Tibial artery (tissue), 4 donors: ENCODE measurements at regions not wholly inside any gene's neighbourhood (a gene's known extent, or its start where the extent isn't known, plus 50 kb on each side); places are given as distances from the start of the nearest gene placed in this dataset.

Experiments
- DNase-seq, 2 donors: peaks; one replicate each; pipeline ENCODE4 v3.0.0-alpha.2; 2019
- H3K27ac ChIP-seq, 2 donors: fragments of 200-600 bp; sonication (generic) in 1 of 2; 1 replicate in 1 of 2; 2 replicates in 1 of 2; pipeline ENCODE4 v1.5.1; 2018 to 2019; ENCODE audit warnings: mild to moderate bottlenecking in 1 of 2
- H3K27me3 ChIP-seq, 2 donors: fragments of 200-600 bp; sonication (generic) in 1 of 2; one replicate each; pipeline versions ENCODE4 v1.5.1 to v1.6.0; 2016 to 2019
- H3K36me3 ChIP-seq, 3 donors: fragments of 200-600 bp; sonication (generic) in 2 of 3; one replicate each; pipeline ENCODE4 v1.5.1; 2016 to 2019; ENCODE audit warnings: mild to moderate bottlenecking in 2 of 3
- H3K4me1 ChIP-seq, 4 donors: fragments of 200-600 bp; sonication (generic) in 2 of 4; 1 replicate in 3 of 4; 2 replicates in 1 of 4; pipeline ENCODE4 v1.5.1; 2016 to 2019
- H3K4me3 ChIP-seq, 2 donors: fragments of 200-600 bp; sonication (generic) in 1 of 2; 1 replicate in 1 of 2; 2 replicates in 1 of 2; pipeline ENCODE4 v1.5.1; 2018 to 2019; ENCODE audit warnings: mild to moderate bottlenecking in 2 of 2
- H3K9me3 ChIP-seq, 3 donors: fragments of 200-600 bp; sonication (generic) in 1 of 3; one replicate each; pipeline ENCODE4 v1.5.1; 2016 to 2019
- intact Hi-C: fragments of 100-400 bp; cut with DNase I; formaldehyde crosslinking; loops from one replicate; pipeline ENCODE4 v1.15.0; 2023; ENCODE audit warnings: low total_unique reads
- TF ChIP-seq, protein P1 (sequence below), 2 experiments: fragments of 200-600 bp in 1 of 2; fragments of 450-650 bp in 1 of 2; IDR thresholded peaks; one replicate each; pipeline ENCODE4 v1.5.1; 2017 to 2019; ENCODE audit warnings: antibody characterized with exemption in 2 of 2, mild to moderate bottlenecking in 1 of 2, moderate library complexity in 1 of 2

DNA sequence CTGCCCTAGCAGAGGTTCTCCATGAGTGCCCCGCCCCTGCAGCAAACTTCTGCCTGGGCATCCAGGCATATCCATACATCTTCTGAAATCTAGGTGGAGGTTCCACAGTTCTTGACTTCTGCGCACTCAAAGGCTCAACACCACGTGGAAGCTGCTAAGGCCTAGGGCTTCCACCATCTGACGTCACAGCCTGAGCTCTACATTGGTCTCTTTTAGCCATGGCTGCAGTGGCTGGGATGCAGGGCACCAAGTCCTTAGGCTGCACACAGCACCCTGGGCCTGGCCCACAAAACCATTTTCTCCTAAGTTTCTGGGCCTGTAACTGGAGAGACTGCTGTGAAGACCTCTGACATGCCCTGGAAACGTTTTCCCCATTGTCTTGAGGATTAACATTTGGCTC lies 272.6 kb upstream of the PLXNA2 start:
- no peak overlapping the region for H3K27ac ChIP-seq
- no peaks in the 10 kb centered on the region for H3K27me3 ChIP-seq
- H3K4me1 ChIP-seq, result no peaks in the 10 kb centered on the region
- no peaks in the 10 kb centered on the region for H3K36me3 ChIP-seq
- H3K4me3 ChIP-seq, result no peak overlapping the region
- intact Hi-C loops, result no loop called here
- no peak for DNase-seq
- no peaks in the 10 kb centered on the region for H3K9me3 ChIP-seq
- TF ChIP-seq, protein P1, sequence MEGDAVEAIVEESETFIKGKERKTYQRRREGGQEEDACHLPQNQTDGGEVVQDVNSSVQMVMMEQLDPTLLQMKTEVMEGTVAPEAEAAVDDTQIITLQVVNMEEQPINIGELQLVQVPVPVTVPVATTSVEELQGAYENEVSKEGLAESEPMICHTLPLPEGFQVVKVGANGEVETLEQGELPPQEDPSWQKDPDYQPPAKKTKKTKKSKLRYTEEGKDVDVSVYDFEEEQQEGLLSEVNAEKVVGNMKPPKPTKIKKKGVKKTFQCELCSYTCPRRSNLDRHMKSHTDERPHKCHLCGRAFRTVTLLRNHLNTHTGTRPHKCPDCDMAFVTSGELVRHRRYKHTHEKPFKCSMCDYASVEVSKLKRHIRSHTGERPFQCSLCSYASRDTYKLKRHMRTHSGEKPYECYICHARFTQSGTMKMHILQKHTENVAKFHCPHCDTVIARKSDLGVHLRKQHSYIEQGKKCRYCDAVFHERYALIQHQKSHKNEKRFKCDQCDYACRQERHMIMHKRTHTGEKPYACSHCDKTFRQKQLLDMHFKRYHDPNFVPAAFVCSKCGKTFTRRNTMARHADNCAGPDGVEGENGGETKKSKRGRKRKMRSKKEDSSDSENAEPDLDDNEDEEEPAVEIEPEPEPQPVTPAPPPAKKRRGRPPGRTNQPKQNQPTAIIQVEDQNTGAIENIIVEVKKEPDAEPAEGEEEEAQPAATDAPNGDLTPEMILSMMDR (IDR thresholded peaks at IDR 0.05), result no peak

DNA sequence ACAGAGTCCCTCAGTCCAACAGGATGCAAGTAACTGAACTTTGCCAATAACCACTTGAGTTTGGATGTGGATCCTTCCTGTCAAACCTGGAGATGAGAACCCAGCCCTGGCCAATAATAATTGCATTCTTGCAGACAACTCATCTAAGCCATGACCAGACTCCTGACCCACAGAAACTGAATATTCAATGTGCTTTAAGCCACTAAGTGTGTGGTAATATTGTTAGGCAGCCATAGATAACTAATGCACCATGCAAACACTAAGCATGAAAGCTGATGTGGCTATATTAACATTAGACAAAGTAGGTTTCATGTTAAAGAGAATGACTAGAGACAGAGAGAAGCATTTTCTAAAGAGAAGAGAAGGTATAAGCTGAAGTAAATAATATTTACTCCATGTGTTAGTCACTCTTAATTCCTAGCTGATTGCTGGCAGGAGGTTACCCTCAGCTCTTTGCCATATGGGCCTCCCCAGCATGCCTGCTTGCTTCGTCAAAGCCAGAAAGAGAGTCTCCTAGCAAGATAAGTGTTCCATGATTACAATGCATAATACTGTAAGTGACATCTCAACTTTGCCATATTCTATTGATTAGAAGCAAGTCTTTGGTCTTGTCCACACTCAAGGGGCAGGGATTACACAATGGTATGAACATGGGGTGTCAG lies 276.4 kb upstream of the PLXNA2 start:
- Histone ChIP-seq H3K27me3 (no peaks in the 10 kb centered on the region), H3K27ac (no peak overlapping the region), H3K4me3 (no peak overlapping the region), H3K4me1 (no peaks in the 10 kb centered on the region), H3K36me3 (no peaks in the 10 kb centered on the region), H3K9me3 (no peaks in the 10 kb centered on the region)
- DNase-seq, result no peak
- intact Hi-C loops, result no loop called here
- TF ChIP-seq, protein P1 (IDR thresholded peaks at IDR 0.05), result no peak

DNA sequence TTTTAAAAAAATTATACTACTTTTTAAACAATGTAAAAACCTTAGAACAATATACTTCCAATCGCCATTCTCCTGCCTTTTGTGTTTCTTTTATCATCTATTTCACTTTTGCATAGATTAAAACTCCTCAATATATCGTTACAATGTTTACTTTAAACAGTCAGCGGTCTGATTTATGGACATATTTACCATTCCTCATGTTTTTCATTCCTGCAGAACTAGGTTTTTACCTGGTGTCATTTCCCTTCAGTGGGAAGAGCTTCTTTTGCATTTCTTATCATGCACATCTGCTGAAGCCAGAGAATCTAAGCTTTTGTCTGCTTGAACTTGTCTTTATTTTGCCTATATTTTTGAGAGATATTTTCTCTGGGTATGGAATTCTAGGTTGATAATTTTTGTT lies 277.4 kb upstream of the PLXNA2 start:
- Histone ChIP-seq H3K4me3 (no peak overlapping the region), H3K27ac (no peak overlapping the region), H3K36me3 (no peaks in the 10 kb centered on the region), H3K27me3 (no peaks in the 10 kb centered on the region), H3K9me3 (no peaks in the 10 kb centered on the region), H3K4me1 (no peaks in the 10 kb centered on the region)
- intact Hi-C loops, result no loop called here
- DNase-seq, result no peak
- TF ChIP-seq, protein P1 (IDR thresholded peaks at IDR 0.05), result no peak

DNA sequence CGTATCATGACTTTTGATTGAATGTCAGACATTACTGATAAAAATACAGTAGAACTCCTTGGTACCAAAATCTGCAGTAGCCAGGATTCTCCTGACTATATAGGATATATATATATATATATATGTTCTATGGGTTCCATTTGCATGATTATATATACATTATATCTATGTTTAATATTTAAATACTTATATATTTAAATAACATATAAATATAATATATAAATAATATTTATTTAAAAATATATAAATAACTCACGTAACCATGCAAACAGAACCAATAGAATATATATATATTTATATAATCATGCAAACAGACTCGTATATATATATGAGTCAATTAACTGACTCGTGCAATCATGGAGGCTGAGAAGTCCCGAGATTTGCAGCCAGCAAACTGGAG lies 278.8 kb upstream of the PLXNA2 start:
- Histone ChIP-seq H3K4me3 (no peak overlapping the region), H3K27ac (no peak overlapping the region), H3K27me3 (no peaks in the 10 kb centered on the region), H3K9me3 (no peaks in the 10 kb centered on the region), H3K4me1 (no peaks in the 10 kb centered on the region), H3K36me3 (no peaks in the 10 kb centered on the region)
- TF ChIP-seq, protein P1 (IDR thresholded peaks at IDR 0.05), result no peak
- intact Hi-C loops, result no loop called here
- DNase-seq, result no peak

DNA sequence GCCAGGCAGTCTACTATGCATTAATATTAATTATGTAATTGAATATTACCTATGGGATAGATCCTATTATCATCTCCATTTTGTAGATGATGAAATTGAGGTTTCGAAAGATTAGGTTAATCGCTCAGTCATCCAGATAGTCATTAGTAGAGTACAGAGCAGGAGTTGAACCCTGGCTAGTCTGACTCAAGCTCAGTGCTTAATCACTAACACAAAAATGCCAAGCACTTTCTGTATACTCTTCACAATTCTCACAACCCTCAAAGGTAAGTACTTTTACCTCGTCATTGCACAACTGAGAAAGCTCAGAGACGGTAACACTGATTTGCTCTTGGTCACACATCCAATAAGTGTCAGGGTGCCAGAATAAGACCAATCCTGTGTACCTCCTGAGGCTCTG lies 280.2 kb upstream of the PLXNA2 start:
- Histone ChIP-seq H3K27ac (no peak overlapping the region), H3K4me1 (no peaks in the 10 kb centered on the region), H3K27me3 (no peaks in the 10 kb centered on the region), H3K9me3 (no peaks in the 10 kb centered on the region), H3K36me3 (no peaks in the 10 kb centered on the region), H3K4me3 (no peak overlapping the region)
- TF ChIP-seq, protein P1 (IDR thresholded peaks at IDR 0.05), result no peak
- intact Hi-C loops, result no loop called here
- no peak for DNase-seq

DNA sequence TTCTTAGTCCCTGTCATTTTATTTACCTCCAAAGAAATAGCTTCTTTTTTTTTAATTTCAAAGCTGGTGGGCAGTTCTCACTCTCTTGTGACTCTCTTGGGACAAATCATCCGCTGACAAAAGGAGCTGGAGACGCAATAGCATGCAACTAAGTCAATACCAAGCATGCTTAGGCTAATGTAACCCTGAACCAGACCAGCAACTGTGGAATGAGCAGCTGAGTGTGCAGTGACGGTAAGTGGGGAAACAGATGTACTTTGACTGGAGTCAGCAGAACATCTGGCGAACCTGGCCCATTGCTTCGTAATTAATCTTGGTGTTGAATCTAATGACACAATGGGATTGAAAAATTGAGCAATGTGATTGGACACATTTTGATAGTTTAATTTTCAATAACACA lies 280.7 kb upstream of the PLXNA2 start:
- Histone ChIP-seq H3K4me1 (no peaks in the 10 kb centered on the region), H3K9me3 (no peaks in the 10 kb centered on the region), H3K36me3 (no peaks in the 10 kb centered on the region), H3K27ac (no peak overlapping the region), H3K4me3 (no peak overlapping the region), H3K27me3 (no peaks in the 10 kb centered on the region)
- intact Hi-C loops, result no loop called here
- no peak for DNase-seq
- TF ChIP-seq, protein P1 (IDR thresholded peaks at IDR 0.05), result no peak
